ENCODE measurements at regions not wholly inside any gene's neighbourhood (a gene's known extent, or its start where the extent isn't known, plus 50 kb on each side); places are given as distances from the start of the nearest gene placed in this dataset.
"Not testable (repeated sequence)": the region's sequence is repeated elsewhere in the genome, so short reads cannot be mapped to it uniquely, and the experiment has no call there.

- Histone ChIP-seq H3K4me1 (ENCODE audit: control insufficient read depth in 1 of 2, insufficient read depth in 2 of 2, low read length in 2 of 2) (no peaks in the 10 kb centered on the region), H3K9ac (ENCODE audit: low read length) (no peak overlapping the region), H3K23ac (ENCODE audit: low read length) (no peak overlapping the region), H3K4ac (ENCODE audit: low read depth, low read length) (no peak overlapping the region), H4K91ac (ENCODE audit: low read depth, low read length) (no peak overlapping the region), H4K8ac (ENCODE audit: low read depth, low read length) (no peak overlapping the region), H3K79me1 (ENCODE audit: low read length) (no peaks in the 10 kb centered on the region), H3K27me3 (ENCODE audit: insufficient read depth, low read length) (no peaks in the 10 kb centered on the region), H3K4me3 (ENCODE audit: low read depth, low read length) (no peak overlapping the region), H3K14ac (ENCODE audit: low read length) (no peak overlapping the region), H3K79me2 (ENCODE audit: control insufficient read depth, insufficient read depth, low read length, poor library complexity) (no peaks in the 10 kb centered on the region), H3K9me3 (ENCODE audit: insufficient read depth, low read depth, low read length) (no peaks in the 10 kb centered on the region), H3K4me2 (ENCODE audit: low read length) (no peak overlapping the region), H3K18ac (ENCODE audit: low read length) (no peak overlapping the region), H3K36me3 (ENCODE audit: control insufficient read depth in 1 of 2, insufficient read depth in 2 of 2, low read length in 2 of 2) (no peaks in the 10 kb centered on the region), H3K27ac (ENCODE audit: low read depth, low read length) (no peak overlapping the region), H2BK12ac (ENCODE audit: low read length) (no peak overlapping the region), H2BK5ac (ENCODE audit: low read depth, low read length, poor library complexity) (no peak overlapping the region), H4K12ac (ENCODE audit: low read depth, low read length) (no peak overlapping the region), H2AFZ (ENCODE audit: insufficient read depth, low read length, poor library complexity) (no peak overlapping the region), H2BK120ac (ENCODE audit: insufficient read depth, low read length, poor library complexity) (no peak overlapping the region), H2AK5ac (ENCODE audit: low read length) (no peak overlapping the region)
- peak; percentile 53 to 67 for DNase-seq
- no CpG with 5 or more reads among the region's 3 CpGs for WGBS (ENCODE audit: extremely low coverage, insufficient coverage, insufficient read length)
Observed at GRCh38 chr2:49702740-49703139, 548.4 kb upstream of the FSHR start.

DNA sequence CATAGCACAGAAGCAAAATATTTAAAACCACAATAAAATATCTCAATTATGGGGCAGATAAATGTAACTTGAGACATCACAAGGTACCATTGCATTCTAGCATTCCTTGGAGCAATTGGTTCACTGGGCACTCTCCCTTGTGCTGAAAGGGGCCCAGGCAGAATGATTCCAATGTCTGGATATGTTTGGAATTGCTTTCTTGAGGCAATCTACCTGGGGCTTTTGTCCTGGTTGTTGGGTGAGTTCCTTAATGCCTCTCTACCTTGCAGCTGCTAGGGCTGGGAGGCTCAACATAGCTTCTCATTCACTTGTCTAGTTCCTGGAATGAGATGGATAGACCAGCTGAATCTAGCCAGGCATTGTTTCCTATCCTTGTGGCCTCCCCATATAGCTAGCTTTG lies 539.6 kb upstream of the FSHR start:
- Histone ChIP-seq H4K8ac (ENCODE audit: low read depth, low read length) (no peak overlapping the region), H3K79me1 (ENCODE audit: low read length) (no peaks in the 10 kb centered on the region), H2BK120ac (ENCODE audit: insufficient read depth, low read length, poor library complexity) (no peak overlapping the region), H2AFZ (ENCODE audit: insufficient read depth, low read length, poor library complexity) (no peak overlapping the region), H3K4me3 (ENCODE audit: low read depth, low read length) (no peak overlapping the region), H4K12ac (ENCODE audit: low read depth, low read length) (no peak overlapping the region), H3K79me2 (ENCODE audit: control insufficient read depth, insufficient read depth, low read length, poor library complexity) (no peaks in the 10 kb centered on the region), H4K91ac (ENCODE audit: low read depth, low read length) (no peak overlapping the region), H3K4me1 (ENCODE audit: control insufficient read depth in 1 of 2, insufficient read depth in 2 of 2, low read length in 2 of 2) (no peaks in the 10 kb centered on the region), H3K23ac (ENCODE audit: low read length) (no peak overlapping the region), H2BK12ac (ENCODE audit: low read length) (no peak overlapping the region), H3K4ac (ENCODE audit: low read depth, low read length) (no peak overlapping the region), H3K27ac (ENCODE audit: low read depth, low read length) (no peak overlapping the region), H3K18ac (ENCODE audit: low read length) (no peak overlapping the region), H3K9me3 (ENCODE audit: insufficient read depth, low read depth, low read length) (no peaks in the 10 kb centered on the region), H3K9ac (ENCODE audit: low read length) (no peak overlapping the region), H3K4me2 (ENCODE audit: low read length) (no peak overlapping the region), H2BK5ac (ENCODE audit: low read depth, low read length, poor library complexity) (no peak overlapping the region), H3K36me3 (ENCODE audit: control insufficient read depth in 1 of 2, insufficient read depth in 2 of 2, low read length in 2 of 2) (no peaks in the 10 kb centered on the region), H3K27me3 (ENCODE audit: insufficient read depth, low read length) (no peaks in the 10 kb centered on the region), H2AK5ac (ENCODE audit: low read length) (no peak overlapping the region), H3K14ac (ENCODE audit: low read length) (no peak overlapping the region)
- DNase-seq = peak; percentile 82 to 86

GRCh38 chr2:49692022-49692421 lies 537.7 kb upstream of the FSHR start:
- WGBS (ENCODE audit: extremely low coverage, insufficient coverage, insufficient read length) = no CpG with 5 or more reads among the region's 2 CpGs
- H2BK120ac ChIP-seq (ENCODE audit: insufficient read depth, low read length, poor library complexity); H2AK5ac ChIP-seq (ENCODE audit: low read length); H3K4me3 ChIP-seq (ENCODE audit: low read depth, low read length); H3K27ac ChIP-seq (ENCODE audit: low read depth, low read length); H3K4me1 ChIP-seq (ENCODE audit: control insufficient read depth in 1 of 2, insufficient read depth in 2 of 2, low read length in 2 of 2); H4K91ac ChIP-seq (ENCODE audit: low read depth, low read length); H3K4ac ChIP-seq (ENCODE audit: low read depth, low read length); H4K12ac ChIP-seq (ENCODE audit: low read depth, low read length); H3K27me3 ChIP-seq (ENCODE audit: insufficient read depth, low read length); H2AFZ ChIP-seq (ENCODE audit: insufficient read depth, low read length, poor library complexity); H2BK12ac ChIP-seq (ENCODE audit: low read length); H2BK5ac ChIP-seq (ENCODE audit: low read depth, low read length, poor library complexity); H3K18ac ChIP-seq (ENCODE audit: low read length); H3K14ac ChIP-seq (ENCODE audit: low read length); H3K9me3 ChIP-seq (ENCODE audit: insufficient read depth, low read depth, low read length); H4K8ac ChIP-seq (ENCODE audit: low read depth, low read length); H3K23ac ChIP-seq (ENCODE audit: low read length); DNase-seq; H3K4me2 ChIP-seq (ENCODE audit: low read length); H3K79me1 ChIP-seq (ENCODE audit: low read length); H3K36me3 ChIP-seq (ENCODE audit: control insufficient read depth in 1 of 2, insufficient read depth in 2 of 2, low read length in 2 of 2); H3K79me2 ChIP-seq (ENCODE audit: control insufficient read depth, insufficient read depth, low read length, poor library complexity); H3K9ac ChIP-seq (ENCODE audit: low read length): not testable (repeated sequence)

DNA sequence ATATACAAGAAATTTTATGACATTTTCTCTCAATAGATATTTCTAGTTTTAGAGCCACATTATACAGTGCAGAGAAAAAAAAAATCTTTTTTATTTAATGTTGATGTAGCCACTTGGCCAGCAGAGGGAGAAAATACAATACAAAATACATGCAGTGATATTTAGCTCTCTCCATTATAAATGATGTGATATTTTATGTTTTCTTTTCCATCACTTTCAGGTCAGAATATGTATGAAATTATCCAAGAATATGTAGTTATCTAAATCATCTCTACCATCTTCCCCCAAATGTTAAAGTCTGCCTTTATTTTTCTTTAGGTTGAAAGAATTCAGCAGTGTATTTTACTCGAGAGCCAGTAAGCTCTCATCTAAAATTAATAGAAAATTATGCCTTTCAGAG lies 533.6 kb upstream of the FSHR start:
- no peak overlapping the region for H3K9ac ChIP-seq (ENCODE audit: low read length)
- no peaks in the 10 kb centered on the region for H3K36me3 ChIP-seq (ENCODE audit: control insufficient read depth in 1 of 2, insufficient read depth in 2 of 2, low read length in 2 of 2)
- H3K14ac ChIP-seq (ENCODE audit: low read length) = no peak overlapping the region
- H3K9me3 ChIP-seq (ENCODE audit: insufficient read depth, low read depth, low read length) = no peaks in the 10 kb centered on the region
- no peak overlapping the region for H2AFZ ChIP-seq (ENCODE audit: insufficient read depth, low read length, poor library complexity)
- no peak overlapping the region for H4K12ac ChIP-seq (ENCODE audit: low read depth, low read length)
- no peak overlapping the region for H3K4me2 ChIP-seq (ENCODE audit: low read length)
- no peaks in the 10 kb centered on the region for H3K4me1 ChIP-seq (ENCODE audit: control insufficient read depth in 1 of 2, insufficient read depth in 2 of 2, low read length in 2 of 2)
- H3K4me3 ChIP-seq (ENCODE audit: low read depth, low read length) = no peak overlapping the region
- no peaks in the 10 kb centered on the region for H3K79me1 ChIP-seq (ENCODE audit: low read length)
- H4K91ac ChIP-seq (ENCODE audit: low read depth, low read length) = no peak overlapping the region
- H3K18ac ChIP-seq (ENCODE audit: low read length) = no peak overlapping the region
- peak in 1 of 2 donors; percentile 6 for DNase-seq
- H3K27me3 ChIP-seq (ENCODE audit: insufficient read depth, low read length) = no peaks in the 10 kb centered on the region
- H3K27ac ChIP-seq (ENCODE audit: low read depth, low read length) = no peak overlapping the region
- no peaks in the 10 kb centered on the region for H3K79me2 ChIP-seq (ENCODE audit: control insufficient read depth, insufficient read depth, low read length, poor library complexity)
- no peak overlapping the region for H2BK120ac ChIP-seq (ENCODE audit: insufficient read depth, low read length, poor library complexity)
- H3K23ac ChIP-seq (ENCODE audit: low read length) = no peak overlapping the region
- no peak overlapping the region for H2AK5ac ChIP-seq (ENCODE audit: low read length)
- H2BK5ac ChIP-seq (ENCODE audit: low read depth, low read length, poor library complexity) = no peak overlapping the region
- H2BK12ac ChIP-seq (ENCODE audit: low read length) = no peak overlapping the region
- no CpG with 5 or more reads among the region's 1 CpG for WGBS (ENCODE audit: extremely low coverage, insufficient coverage, insufficient read length)
- H3K4ac ChIP-seq (ENCODE audit: low read depth, low read length) = no peak overlapping the region
- H4K8ac ChIP-seq (ENCODE audit: low read depth, low read length) = no peak overlapping the region

Data from trophoblast cell (in vitro differentiated cells and primary cell).